ENCODE measurements at regions not wholly inside any gene's neighbourhood (a gene's known extent, or its start where the extent isn't known, plus 50 kb on each side); places are given as distances from the start of the nearest gene placed in this dataset.

- Histone ChIP-seq H3K79me2 (ENCODE audit: insufficient read depth, low read length) (no peaks in the 10 kb centered on the region), H3K4me2 (ENCODE audit: low read depth, low read length) (no peak overlapping the region), H4K20me1 (ENCODE audit: insufficient read depth, low read length) (no peaks in the 10 kb centered on the region), H3K9me3 (ENCODE audit: low read length) (no peaks in the 10 kb centered on the region), H3K36me3 (replicated peaks in 1 of 2; ENCODE audit: control insufficient read depth in 1 of 2, insufficient read depth in 2 of 2, low read length in 2 of 2) (no peaks in the 10 kb centered on the region), H3K9ac (ENCODE audit: insufficient read depth, low read depth, low read length) (no peak overlapping the region), H3K4me1 (ENCODE audit: insufficient read depth, low read length) (0 out of 2 replicates have a peak, but pooled peaks cover 6% of the 10 kb centered on the region), H3K27me3 (ENCODE audit: control insufficient read depth in 1 of 2, insufficient read depth in 2 of 2, low read length in 2 of 2) (peaks cover 2 to 38% of the 10 kb centered on the region in 2 experiments; a peak in 3 of 5 replicates), H3K27ac (ENCODE audit: extremely low read length, insufficient read depth, low read length) (no peak overlapping the region), H2AFZ (ENCODE audit: low read length) (no peak overlapping the region), H3K4me3 (replicated peaks in 1 of 3; ENCODE audit: insufficient read depth in 1 of 3, low read depth in 2 of 3, low read length in 3 of 3) (no peak overlapping the region)
- ATAC-seq (no peak; the same call in 2 of the 3 replicates), FAIRE-seq (no peak), DNase-seq (ENCODE audit: low spot score) (no peak)
- TF ChIP-seq PHF8 (CRISPR knock-in tag; IDR thresholded peaks at IDR 0.05) (no peak), SIN3A (IDR thresholded peaks at IDR 0.05; ENCODE audit: borderline replicate concordance, low read depth, low read length) (no peak), CCDC6 (CRISPR knock-in tag; IDR thresholded peaks at IDR 0.05) (no peak)
- BruUV-seq (replicated peaks): no TSS peak
- intact Hi-C loops (cut with micrococcal nuclease; ENCODE audit: unreplicated experiment): no loop called here
- 0% methylated on average over 1 of the region's 6 CpGs for WGBS (ENCODE audit: low lambda C conversion rate)
- POLR2A ChIA-PET: no interaction called here
- in situ Hi-C loops (cut with HindIII; ENCODE audit: extremely low pct_ligation_motif_present, low pct_unique_long_range_greater_than_20kb): no loop called here
- CTCF ChIA-PET (ENCODE audit: low intra/inter-chr PET ratio, low total read pairs): no interaction called here
These were observed 64.0 kb upstream of the HAND1 start for GRCh38 chr5:154542000-154542399.

- Histone ChIP-seq H3K36me3 (replicated peaks in 1 of 2; ENCODE audit: control insufficient read depth in 1 of 2, insufficient read depth in 2 of 2, low read length in 2 of 2) (no peaks in the 10 kb centered on the region), H3K9ac (ENCODE audit: insufficient read depth, low read depth, low read length) (no peak overlapping the region), H3K79me2 (ENCODE audit: insufficient read depth, low read length) (no peaks in the 10 kb centered on the region), H4K20me1 (ENCODE audit: insufficient read depth, low read length) (no peaks in the 10 kb centered on the region), H3K4me2 (ENCODE audit: low read depth, low read length) (peak overlapping the region; percentile 19; the same call in 1 of the 2 replicates), H3K27me3 (ENCODE audit: control insufficient read depth in 1 of 2, insufficient read depth in 2 of 2, low read length in 2 of 2) (peaks cover 2 to 38% of the 10 kb centered on the region in 2 experiments; a peak in 3 of 5 replicates), H2AFZ (ENCODE audit: low read length) (no peak overlapping the region), H3K27ac (ENCODE audit: extremely low read length, insufficient read depth, low read length) (no peak overlapping the region), H3K4me3 (replicated peaks in 1 of 3; ENCODE audit: insufficient read depth in 1 of 3, low read depth in 2 of 3, low read length in 3 of 3) (no peak overlapping the region), H3K4me1 (ENCODE audit: insufficient read depth, low read length) (0 out of 2 replicates have a peak, but pooled peaks cover 6% of the 10 kb centered on the region), H3K9me3 (ENCODE audit: low read length) (no peaks in the 10 kb centered on the region)
- 21% methylated on average over 11 of the region's 11 CpGs for WGBS (ENCODE audit: low lambda C conversion rate)
- no peak for DNase-seq (ENCODE audit: low spot score)
- POLR2A ChIA-PET: no interaction called here
- BruUV-seq (replicated peaks): no TSS peak
- in situ Hi-C loops (cut with HindIII; ENCODE audit: extremely low pct_ligation_motif_present, low pct_unique_long_range_greater_than_20kb): no loop called here
- intact Hi-C loops (cut with micrococcal nuclease; ENCODE audit: unreplicated experiment): no loop called here
- ATAC-seq: peak; percentile 86
- CTCF ChIA-PET (ENCODE audit: low intra/inter-chr PET ratio, low total read pairs): no interaction called here
- no peak for FAIRE-seq
- TF ChIP-seq ZNF530 (CRISPR knock-in tag; IDR thresholded peaks at IDR 0.05; ENCODE audit: low read depth) (no peak), ZNF124 (CRISPR knock-in tag; IDR thresholded peaks at IDR 0.05) (no peak), RBM22 (optimal IDR thresholded peaks at IDR 0.05; ENCODE audit: low read length) (no peak), HNRNPH1 (optimal IDR thresholded peaks at IDR 0.05; ENCODE audit: low read depth, low read length) (no peak), ZFP36L2 (CRISPR knock-in tag; IDR thresholded peaks at IDR 0.05) (no peak), ZNF678 (CRISPR knock-in tag; IDR thresholded peaks at IDR 0.05) (no peak), ZNF580 (CRISPR knock-in tag; IDR thresholded peaks at IDR 0.05; ENCODE audit: borderline replicate concordance, low read depth) (no peak), ZNF615 (CRISPR knock-in tag; IDR thresholded peaks at IDR 0.05; ENCODE audit: borderline replicate concordance) (no peak), ATF6 (CRISPR knock-in tag; conservative IDR thresholded peaks at IDR 0.05) (no peak), XBP1 (CRISPR knock-in tag; IDR thresholded peaks at IDR 0.05) (no peak), ELF3 (CRISPR knock-in tag; IDR thresholded peaks at IDR 0.05) (no peak), ZNF652 (CRISPR knock-in tag; IDR thresholded peaks at IDR 0.05; ENCODE audit: borderline replicate concordance, low read depth) (no peak), NONO (IDR thresholded peaks at IDR 0.05) (no peak), NONO (CRISPR knock-in tag; conservative IDR thresholded peaks at IDR 0.05) (no peak), ZNF33B (CRISPR knock-in tag; IDR thresholded peaks at IDR 0.05) (no peak), ESRRA (CRISPR knock-in tag; IDR thresholded peaks at IDR 0.05; ENCODE audit: low read depth) (no peak), ZNF274 (CRISPR knock-in tag; IDR thresholded peaks at IDR 0.05) (no peak), HDAC2 (CRISPR knock-in tag; IDR thresholded peaks at IDR 0.05) (no peak)
These were observed 63.5 kb upstream of the HAND1 start for GRCh38 chr5:154541553-154541952.
